ENCODE measurements at regions not wholly inside any gene's neighbourhood (a gene's known extent, or its start where the extent isn't known, plus 50 kb on each side); places are given as distances from the start of the nearest gene placed in this dataset.

- no peak for DNase-seq (ENCODE audit: low read depth)
Observed at GRCh38 chr15:61742591-61742990, 317.7 kb downstream of the VPS13C start.

- DNase-seq (ENCODE audit: low read depth) = no peak
Observed at GRCh38 chr15:61736790-61737189, 323.5 kb downstream of the VPS13C start.

- no peak for DNase-seq (ENCODE audit: low read depth)
Observed at GRCh38 chr15:61731099-61731498, 329.1 kb downstream of the VPS13C start.

- DNase-seq (ENCODE audit: low read depth) = no peak
Observed at GRCh38 chr15:61729646-61730045, 330.6 kb downstream of the VPS13C start.

GRCh38 chr15:61726166-61726565, 334.1 kb downstream of the VPS13C start:
- no peak for DNase-seq (ENCODE audit: low read depth)

GRCh38 chr15:61725251-61725650, 335.0 kb downstream of the VPS13C start:
- DNase-seq (ENCODE audit: low read depth) = no peak

GRCh38 chr15:61724251-61724939, 335.9 kb downstream of the VPS13C start:
- DNase-seq (ENCODE audit: low read depth) = no peak

- DNase-seq (ENCODE audit: low read depth) = no peak
Observed at GRCh38 chr15:61721418-61721817, 338.8 kb downstream of the VPS13C start.

- no peak for DNase-seq (ENCODE audit: low read depth)
Observed at GRCh38 chr15:61720197-61720704, 340.0 kb downstream of the VPS13C start.

- DNase-seq (ENCODE audit: low read depth) = no peak
Observed at GRCh38 chr15:61715082-61715481, 345.2 kb downstream of the VPS13C start.

- no peak for DNase-seq (ENCODE audit: low read depth)
Observed at GRCh38 chr15:61712129-61712759, 348.0 kb downstream of the VPS13C start.

GRCh38 chr15:61702224-61703020, 357.8 kb downstream of the VPS13C start:
- DNase-seq (ENCODE audit: low read depth) = no peak

GRCh38 chr15:61701455-61701854, 358.8 kb downstream of the VPS13C start:
- DNase-seq (ENCODE audit: low read depth) = no peak

GRCh38 chr15:61700803-61701202, 359.4 kb downstream of the VPS13C start:
- DNase-seq (ENCODE audit: low read depth) = no peak

- no peak for DNase-seq (ENCODE audit: low read depth)
Observed at GRCh38 chr15:61697796-61698195, 362.5 kb downstream of the VPS13C start.

GRCh38 chr15:61689067-61689466, 371.2 kb downstream of the VPS13C start:
- DNase-seq (ENCODE audit: low read depth) = no peak

- DNase-seq (ENCODE audit: low read depth) = no peak
Observed at GRCh38 chr15:61687651-61688050, 372.6 kb downstream of the VPS13C start.

- no peak for DNase-seq (ENCODE audit: low read depth)
Observed at GRCh38 chr15:61687124-61687523, 373.1 kb downstream of the VPS13C start.

GRCh38 chr15:61685971-61686370, 374.3 kb downstream of the VPS13C start:
- DNase-seq (ENCODE audit: low read depth) = no peak

- DNase-seq (ENCODE audit: low read depth) = no peak
Observed at GRCh38 chr15:61685534-61685933, 374.7 kb downstream of the VPS13C start.

- DNase-seq (ENCODE audit: low read depth) = no peak
Observed at GRCh38 chr15:61684749-61685467, 375.3 kb downstream of the VPS13C start.
